Right kidney (tissue), 1 donor: ENCODE measurements at regions not wholly inside any gene's neighbourhood (a gene's known extent, or its start where the extent isn't known, plus 50 kb on each side); places are given as distances from the start of the nearest gene placed in this dataset.

Experiments
- DNase-seq: peaks from one replicate; pipeline ENCODE4 v3.0.0-alpha.2; 2016

- no peak for DNase-seq
Observed at GRCh38 chr3:124510290-124510689, 220.0 kb upstream of the UMPS start.

DNA sequence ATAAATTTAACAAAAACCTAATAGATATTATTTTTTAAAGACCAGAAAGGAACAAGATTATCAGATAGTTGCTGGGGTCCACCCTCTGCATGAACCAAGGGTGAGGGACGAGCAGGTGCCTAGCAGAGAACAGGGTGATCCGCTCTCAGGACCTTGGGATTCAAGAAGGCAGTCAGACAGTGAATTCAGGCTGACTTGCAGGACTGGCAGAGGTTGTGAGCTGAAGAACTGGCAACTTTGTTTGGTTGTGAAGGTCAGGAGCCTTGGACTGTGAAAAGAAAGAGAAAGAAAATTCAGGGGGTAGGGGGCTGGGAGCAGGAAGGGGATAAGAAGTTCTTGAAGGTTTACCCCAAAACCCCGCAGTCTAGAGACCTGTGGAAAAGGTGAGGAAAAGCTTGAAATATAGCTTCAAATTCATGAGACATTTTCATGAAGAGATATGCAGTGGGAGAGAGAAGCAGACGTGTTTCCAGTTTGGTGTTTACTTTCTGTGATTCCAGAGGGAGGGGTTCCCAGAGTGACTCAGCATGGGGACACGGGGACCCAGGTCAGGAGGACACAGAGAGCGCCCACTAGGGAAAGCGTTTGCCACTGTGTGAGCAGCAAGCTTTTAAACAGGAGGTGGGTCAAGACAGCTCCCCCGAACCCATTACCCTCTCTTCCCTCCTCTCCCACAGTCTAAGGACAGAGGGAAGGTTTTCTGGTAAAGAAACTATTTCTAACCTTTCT is 217.2 kb upstream of the UMPS start:
- no peak for DNase-seq

GRCh38 chr3:124513610-124513997 is 216.6 kb upstream of the UMPS start:
- no peak for DNase-seq

- DNase-seq, result no peak
Observed at GRCh38 chr3:124514683-124515082, 215.6 kb upstream of the UMPS start.

GRCh38 chr3:124516333-124516732 is 213.9 kb upstream of the UMPS start:
- no peak for DNase-seq

GRCh38 chr3:124517306-124517705 is 212.9 kb upstream of the UMPS start:
- no peak for DNase-seq

GRCh38 chr3:124518350-124518749 is 211.9 kb upstream of the UMPS start:
- DNase-seq, result no peak

DNA sequence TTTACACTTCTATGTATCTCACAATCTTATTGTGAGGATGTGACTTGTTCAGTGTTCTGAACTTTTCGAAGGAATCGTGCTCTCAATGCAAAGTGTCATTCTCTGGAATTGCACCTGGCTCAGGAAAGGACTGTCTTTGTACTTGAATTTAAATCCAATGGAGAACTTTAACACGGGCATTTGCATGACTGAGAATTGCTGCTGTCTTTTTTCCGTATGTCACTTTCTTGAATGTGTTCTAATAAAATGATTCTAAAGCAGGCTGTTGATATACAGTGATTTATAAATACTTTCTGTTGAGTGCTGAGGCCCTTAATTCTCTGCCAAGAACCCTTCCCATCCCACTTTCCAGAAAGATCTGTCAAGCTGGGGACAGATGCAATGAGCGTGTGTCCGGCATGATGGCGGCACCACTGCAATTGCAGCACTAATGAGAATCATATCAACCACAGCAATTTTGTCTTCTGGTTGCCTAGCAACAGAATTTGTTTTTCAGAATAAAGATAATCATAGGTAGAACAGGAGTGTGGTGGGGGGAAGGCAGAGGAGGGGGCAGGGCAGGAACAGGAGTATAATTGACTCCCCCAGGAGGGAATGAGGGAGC is 210.6 kb upstream of the UMPS start:
- no peak for DNase-seq

- DNase-seq, result no peak
Observed at GRCh38 chr3:124520970-124521369, 209.3 kb upstream of the UMPS start.

DNA sequence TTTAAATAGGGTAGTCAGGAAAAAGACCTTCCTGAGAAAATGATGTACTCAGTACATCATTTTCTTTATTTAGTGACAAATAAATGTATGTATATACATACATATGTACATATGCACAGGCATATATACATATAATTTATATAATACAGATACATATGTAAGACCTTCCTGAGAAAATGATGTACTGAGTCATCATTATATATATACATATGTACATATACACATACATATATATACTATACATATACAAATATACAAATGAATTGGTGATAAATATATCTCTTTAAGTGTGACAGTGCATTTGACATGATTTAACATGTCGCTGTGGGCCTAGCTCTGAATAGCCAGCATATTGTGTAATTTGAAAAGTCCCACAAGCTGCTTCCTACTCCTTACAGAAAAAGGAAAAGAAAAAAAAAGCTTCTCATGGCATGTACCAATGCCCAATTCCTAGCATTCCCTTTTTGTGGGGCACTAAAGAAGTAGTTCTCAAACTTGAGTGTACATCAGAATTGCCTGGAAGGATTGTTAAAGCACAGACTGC is 208.1 kb upstream of the UMPS start:
- no peak for DNase-seq

DNA sequence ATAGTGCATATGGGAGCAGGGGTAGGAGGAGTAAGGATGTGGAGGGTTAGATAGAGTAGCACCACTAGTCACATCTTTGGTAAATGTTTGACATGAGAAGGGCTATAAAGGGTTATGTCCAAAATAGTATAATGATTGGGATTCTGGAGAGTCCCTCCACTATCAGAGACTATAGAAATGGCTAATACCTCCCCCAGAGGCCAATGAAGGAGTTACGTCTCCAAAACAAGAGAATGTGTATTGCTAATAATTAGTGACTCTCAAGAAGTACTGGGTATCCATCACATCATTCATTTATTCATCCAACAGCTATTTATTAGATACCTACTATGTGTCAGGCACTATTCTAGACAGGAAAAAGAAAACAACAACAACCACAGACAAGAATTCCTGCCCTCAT is 203.7 kb upstream of the UMPS start:
- DNase-seq, result no peak

DNA sequence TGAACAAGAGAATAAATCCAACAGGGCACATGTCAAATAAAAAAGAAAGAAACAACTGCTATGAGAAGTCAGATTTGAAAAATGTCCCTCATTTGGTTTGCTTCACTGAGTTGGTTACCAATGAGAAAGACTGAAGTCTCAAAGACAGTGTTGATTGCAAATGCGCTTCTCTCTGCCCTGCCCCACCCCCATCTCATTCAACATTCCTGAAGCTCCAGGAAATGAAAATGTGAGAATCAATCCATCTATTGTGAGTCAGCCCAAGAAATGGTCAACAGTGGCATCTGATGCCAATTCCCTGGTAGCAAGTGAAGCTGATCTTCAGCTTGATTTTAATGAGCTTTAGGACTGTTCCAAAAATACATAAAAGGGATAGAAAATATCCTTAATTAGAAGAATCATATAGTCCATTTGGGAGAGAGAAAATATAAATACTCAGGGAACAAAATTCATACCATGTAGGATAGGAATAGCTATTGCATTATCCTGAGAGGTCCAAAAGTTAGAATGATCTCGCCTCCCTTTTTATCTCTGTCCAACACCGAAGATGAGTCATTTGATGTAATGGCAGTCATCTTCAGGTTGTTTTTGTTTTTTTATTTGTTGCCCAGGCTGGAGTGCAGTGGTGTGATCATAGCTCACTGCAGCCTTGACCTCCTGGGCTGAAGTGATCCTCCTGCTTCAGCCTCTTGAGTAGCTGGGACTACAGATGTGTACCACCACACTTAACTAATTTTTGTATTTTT is 200.3 kb upstream of the UMPS start:
- no peak for DNase-seq

DNA sequence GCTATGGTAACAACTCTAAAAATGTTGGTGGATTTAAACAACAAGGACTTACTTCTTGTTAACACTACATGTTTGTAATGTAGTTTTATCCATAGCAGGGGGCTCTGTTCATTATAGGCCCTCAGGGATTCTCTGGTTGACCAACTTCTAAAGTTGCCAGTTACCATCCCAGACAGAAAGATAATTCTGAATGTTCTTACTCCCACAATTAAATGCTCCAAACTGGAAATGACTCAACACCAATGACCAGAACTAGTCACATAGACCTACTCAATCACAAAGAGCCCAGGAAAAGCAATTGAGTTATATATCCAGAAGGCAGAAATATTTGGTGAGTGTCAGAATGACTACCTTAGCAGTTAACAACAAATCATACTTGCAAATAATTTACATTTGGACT is 199.3 kb upstream of the UMPS start:
- no peak for DNase-seq

GRCh38 chr3:124532071-124532470 is 198.2 kb upstream of the UMPS start:
- DNase-seq, result no peak

DNA sequence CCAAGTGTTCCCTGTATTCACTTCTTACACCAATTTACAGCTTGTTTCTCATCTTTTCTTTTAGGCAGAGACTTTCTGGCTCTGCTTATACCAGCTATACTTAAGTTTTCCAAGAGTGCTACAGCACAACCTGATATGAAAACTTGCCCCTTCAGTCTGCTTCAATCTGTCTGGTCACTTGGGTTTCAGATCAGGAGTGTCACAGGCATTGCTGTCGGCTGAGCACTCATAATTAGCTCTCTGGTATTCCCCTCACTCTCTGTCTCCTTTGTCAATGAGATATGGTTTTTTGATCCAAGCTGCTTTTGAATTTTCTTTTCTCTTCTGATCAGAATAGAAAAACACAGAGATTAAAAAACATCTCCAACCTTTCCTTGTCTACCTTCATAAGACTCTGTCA is 194.9 kb upstream of the UMPS start:
- no peak for DNase-seq

- DNase-seq, result no peak
Observed at GRCh38 chr3:124540550-124541211, 189.6 kb upstream of the UMPS start.

- no peak for DNase-seq
Observed at GRCh38 chr3:124542214-124542869, 187.9 kb upstream of the UMPS start.

GRCh38 chr3:124545891-124546290 is 184.4 kb upstream of the UMPS start:
- no peak for DNase-seq

DNA sequence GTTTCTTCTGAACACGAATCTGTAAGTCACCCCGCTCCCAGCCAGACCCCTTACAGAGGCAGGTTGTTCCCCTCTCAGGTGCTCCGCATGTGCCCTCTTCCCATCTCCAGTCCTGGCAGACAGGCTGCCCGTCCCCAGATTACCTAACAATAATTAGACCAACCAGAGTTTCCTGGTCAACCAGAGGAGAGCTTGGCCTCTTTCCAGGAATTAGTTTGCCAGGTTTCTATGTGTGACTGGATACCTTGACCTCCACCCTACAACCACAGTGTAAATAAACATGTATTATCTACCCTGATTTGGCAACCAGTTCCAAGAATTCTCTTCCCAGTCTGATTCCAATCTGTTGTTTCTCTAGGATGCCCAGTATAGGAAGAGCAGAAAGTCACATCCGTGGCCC is 178.0 kb upstream of the UMPS start:
- no peak for DNase-seq

GRCh38 chr3:124553178-124553577 is 177.1 kb upstream of the UMPS start:
- DNase-seq, result no peak

- DNase-seq, result no peak
Observed at GRCh38 chr3:124556636-124557035, 173.6 kb upstream of the UMPS start.
